Chondrocyte (in vitro differentiated cells): ENCODE measurements at regions not wholly inside any gene's neighbourhood (a gene's known extent, or its start where the extent isn't known, plus 50 kb on each side); places are given as distances from the start of the nearest gene placed in this dataset.

Experiments used
- DNase-seq: peaks from one replicate; pipeline ENCODE4 v3.0.0; 2021; ENCODE audit warnings: mixed read lengths, low spot score
- H3K27ac Mint-ChIP-seq: one replicate; pipeline ENCODE4 v1.8.0; 2021; ENCODE audit warnings: mild to moderate bottlenecking, moderate library complexity, mixed read lengths; ENCODE audit not compliant: unreplicated experiment
- H3K27me3 Mint-ChIP-seq: 2 replicates; pipeline ENCODE4 v1.8.0; 2021; ENCODE audit warnings: low read depth, mixed read lengths
- H3K36me3 Mint-ChIP-seq: 2 replicates; pipeline ENCODE4 v1.8.0; 2021; ENCODE audit warnings: low read depth, mixed read lengths
- H3K4me1 Mint-ChIP-seq: 2 replicates; pipeline ENCODE4 v1.8.0; 2021; ENCODE audit warnings: low read depth, mild to moderate bottlenecking, mixed read lengths
- H3K4me3 Mint-ChIP-seq: one replicate; pipeline ENCODE4 v1.8.0; 2021; ENCODE audit warnings: mild to moderate bottlenecking, moderate library complexity, mixed read lengths; ENCODE audit not compliant: unreplicated experiment
- H3K9me3 Mint-ChIP-seq: 2 replicates; pipeline ENCODE4 v1.8.0; 2021; ENCODE audit warnings: low read depth, mixed read lengths
- TF ChIP-seq, protein P1 (sequence below): fragments of 200-600 bp; sonication (generic); IDR thresholded peaks from 2 replicates; pipeline ENCODE4 v1.5.0; 2021; ENCODE audit warnings: antibody characterized with exemption, mild to moderate bottlenecking, moderate library complexity

GRCh38 chr9:108466304-108466703, 389.5 kb downstream of the ACTL7B start:
- H3K9me3 Mint-ChIP-seq, result no peaks in the 10 kb centered on the region
- H3K36me3 Mint-ChIP-seq, result no peaks in the 10 kb centered on the region
- no peak overlapping the region for H3K4me3 Mint-ChIP-seq
- peaks cover 18% of the 10 kb centered on the region for H3K4me1 Mint-ChIP-seq
- no peaks in the 10 kb centered on the region for H3K27me3 Mint-ChIP-seq
- TF ChIP-seq, protein P1, sequence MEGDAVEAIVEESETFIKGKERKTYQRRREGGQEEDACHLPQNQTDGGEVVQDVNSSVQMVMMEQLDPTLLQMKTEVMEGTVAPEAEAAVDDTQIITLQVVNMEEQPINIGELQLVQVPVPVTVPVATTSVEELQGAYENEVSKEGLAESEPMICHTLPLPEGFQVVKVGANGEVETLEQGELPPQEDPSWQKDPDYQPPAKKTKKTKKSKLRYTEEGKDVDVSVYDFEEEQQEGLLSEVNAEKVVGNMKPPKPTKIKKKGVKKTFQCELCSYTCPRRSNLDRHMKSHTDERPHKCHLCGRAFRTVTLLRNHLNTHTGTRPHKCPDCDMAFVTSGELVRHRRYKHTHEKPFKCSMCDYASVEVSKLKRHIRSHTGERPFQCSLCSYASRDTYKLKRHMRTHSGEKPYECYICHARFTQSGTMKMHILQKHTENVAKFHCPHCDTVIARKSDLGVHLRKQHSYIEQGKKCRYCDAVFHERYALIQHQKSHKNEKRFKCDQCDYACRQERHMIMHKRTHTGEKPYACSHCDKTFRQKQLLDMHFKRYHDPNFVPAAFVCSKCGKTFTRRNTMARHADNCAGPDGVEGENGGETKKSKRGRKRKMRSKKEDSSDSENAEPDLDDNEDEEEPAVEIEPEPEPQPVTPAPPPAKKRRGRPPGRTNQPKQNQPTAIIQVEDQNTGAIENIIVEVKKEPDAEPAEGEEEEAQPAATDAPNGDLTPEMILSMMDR, result no peak
- H3K27ac Mint-ChIP-seq, result no peak overlapping the region
- no peak for DNase-seq

GRCh38 chr9:108463932-108464606, 391.7 kb downstream of the ACTL7B start:
- Mint-ChIP-seq H3K27me3 (peaks cover 4% of the 10 kb centered on the region), H3K9me3 (no peaks in the 10 kb centered on the region), H3K4me1 (peaks cover 7% of the 10 kb centered on the region), H3K4me3 (no peak overlapping the region), H3K27ac (no peak overlapping the region), H3K36me3 (no peaks in the 10 kb centered on the region)
- TF ChIP-seq, protein P1, result no peak
- no peak for DNase-seq

GRCh38 chr9:108456903-108457302, 398.9 kb downstream of the ACTL7B start:
- Mint-ChIP-seq H3K27me3 (peaks cover 4% of the 10 kb centered on the region), H3K4me3 (no peak overlapping the region), H3K4me1 (no peaks in the 10 kb centered on the region), H3K27ac (no peak overlapping the region), H3K9me3 (no peaks in the 10 kb centered on the region), H3K36me3 (no peaks in the 10 kb centered on the region)
- TF ChIP-seq, protein P1, result no peak
- DNase-seq, result no peak

GRCh38 chr9:108445431-108446071, 410.2 kb downstream of the ACTL7B start:
- H3K9me3 Mint-ChIP-seq, result no peaks in the 10 kb centered on the region
- no peaks in the 10 kb centered on the region for H3K36me3 Mint-ChIP-seq
- TF ChIP-seq, protein P1, result no peak
- peaks cover 49% of the 10 kb centered on the region for H3K4me1 Mint-ChIP-seq
- H3K4me3 Mint-ChIP-seq, result no peak overlapping the region
- peak overlapping the region; percentile 9 for H3K27ac Mint-ChIP-seq
- H3K27me3 Mint-ChIP-seq, result no peaks in the 10 kb centered on the region
- DNase-seq, result no peak

- Mint-ChIP-seq H3K27ac (peak overlapping the region; percentile 69), H3K9me3 (no peaks in the 10 kb centered on the region), H3K36me3 (no peaks in the 10 kb centered on the region), H3K4me1 (peaks cover 57% of the 10 kb centered on the region), H3K4me3 (no peak overlapping the region), H3K27me3 (no peaks in the 10 kb centered on the region)
- DNase-seq, result no peak
- TF ChIP-seq, protein P1, result no peak
Measured at GRCh38 chr9:108444400-108445358, 411.1 kb downstream of the ACTL7B start.
